Fibroblast of villous mesenchyme (primary cell): ENCODE measurements at regions not wholly inside any gene's neighbourhood (a gene's known extent, or its start where the extent isn't known, plus 50 kb on each side); places are given as distances from the start of the nearest gene placed in this dataset.

Source experiments
- DNase-seq: peaks from one replicate; pipeline ENCODE4 v3.0.0-alpha.2; 2010; ENCODE audit warnings: low read depth
- H3K4me3 ChIP-seq: 2 replicates; pipeline ENCODE4 v1.5.1; 2011; ENCODE audit warnings: low read depth, mild to moderate bottlenecking, low read length
- TF ChIP-seq, protein P1 (sequence below): IDR thresholded peaks from 2 replicates; pipeline ENCODE4 v1.5.1; 2012; ENCODE audit warnings: low read depth, mild to moderate bottlenecking, low read length; ENCODE audit not compliant: insufficient read depth

DNA sequence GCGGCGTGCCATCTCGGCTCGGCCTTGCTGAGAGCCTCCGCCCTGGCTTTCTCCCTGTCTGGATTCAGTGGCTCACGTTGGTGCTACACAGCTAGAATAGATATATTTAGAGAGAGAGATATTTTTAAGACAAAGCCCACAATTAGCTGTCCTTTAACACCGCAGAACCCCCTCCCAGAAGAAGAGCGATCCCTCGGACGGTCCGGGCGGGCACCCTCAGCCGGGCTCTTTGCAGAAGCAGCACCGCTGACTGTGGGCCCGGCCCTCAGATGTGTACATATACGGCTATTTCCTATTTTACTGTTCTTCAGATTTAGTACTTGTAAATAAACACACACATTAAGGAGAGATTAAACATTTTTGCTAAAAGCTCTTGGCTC is 54.1 kb downstream of the PLXNA1 start:
- TF ChIP-seq, protein P1, sequence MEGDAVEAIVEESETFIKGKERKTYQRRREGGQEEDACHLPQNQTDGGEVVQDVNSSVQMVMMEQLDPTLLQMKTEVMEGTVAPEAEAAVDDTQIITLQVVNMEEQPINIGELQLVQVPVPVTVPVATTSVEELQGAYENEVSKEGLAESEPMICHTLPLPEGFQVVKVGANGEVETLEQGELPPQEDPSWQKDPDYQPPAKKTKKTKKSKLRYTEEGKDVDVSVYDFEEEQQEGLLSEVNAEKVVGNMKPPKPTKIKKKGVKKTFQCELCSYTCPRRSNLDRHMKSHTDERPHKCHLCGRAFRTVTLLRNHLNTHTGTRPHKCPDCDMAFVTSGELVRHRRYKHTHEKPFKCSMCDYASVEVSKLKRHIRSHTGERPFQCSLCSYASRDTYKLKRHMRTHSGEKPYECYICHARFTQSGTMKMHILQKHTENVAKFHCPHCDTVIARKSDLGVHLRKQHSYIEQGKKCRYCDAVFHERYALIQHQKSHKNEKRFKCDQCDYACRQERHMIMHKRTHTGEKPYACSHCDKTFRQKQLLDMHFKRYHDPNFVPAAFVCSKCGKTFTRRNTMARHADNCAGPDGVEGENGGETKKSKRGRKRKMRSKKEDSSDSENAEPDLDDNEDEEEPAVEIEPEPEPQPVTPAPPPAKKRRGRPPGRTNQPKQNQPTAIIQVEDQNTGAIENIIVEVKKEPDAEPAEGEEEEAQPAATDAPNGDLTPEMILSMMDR: no peak
- H3K4me3 ChIP-seq: no peak overlapping the region
- no peak for DNase-seq

DNA sequence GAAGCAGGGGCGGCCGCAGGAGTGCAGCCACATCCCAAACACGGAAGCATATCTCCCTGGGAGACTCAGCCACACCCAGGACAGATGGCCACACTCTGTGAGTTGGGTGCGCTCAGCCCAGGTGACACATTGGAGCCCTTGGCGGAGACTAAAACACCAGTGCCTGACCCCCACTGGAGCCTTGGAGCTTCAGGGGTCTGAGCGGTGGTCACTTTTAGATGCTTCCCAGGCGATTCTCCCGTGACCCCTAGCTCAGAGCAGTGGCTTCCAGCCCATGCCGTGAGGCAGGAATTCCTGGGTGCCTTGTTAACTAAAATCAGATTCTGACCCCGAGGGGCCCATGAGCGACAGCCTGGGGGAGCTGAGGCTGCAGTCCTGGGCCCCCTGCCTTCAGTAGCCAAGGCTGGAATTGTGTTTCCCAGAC is 54.5 kb downstream of the PLXNA1 start:
- TF ChIP-seq, protein P1: no peak
- H3K4me3 ChIP-seq: no peak overlapping the region
- DNase-seq: no peak

DNA sequence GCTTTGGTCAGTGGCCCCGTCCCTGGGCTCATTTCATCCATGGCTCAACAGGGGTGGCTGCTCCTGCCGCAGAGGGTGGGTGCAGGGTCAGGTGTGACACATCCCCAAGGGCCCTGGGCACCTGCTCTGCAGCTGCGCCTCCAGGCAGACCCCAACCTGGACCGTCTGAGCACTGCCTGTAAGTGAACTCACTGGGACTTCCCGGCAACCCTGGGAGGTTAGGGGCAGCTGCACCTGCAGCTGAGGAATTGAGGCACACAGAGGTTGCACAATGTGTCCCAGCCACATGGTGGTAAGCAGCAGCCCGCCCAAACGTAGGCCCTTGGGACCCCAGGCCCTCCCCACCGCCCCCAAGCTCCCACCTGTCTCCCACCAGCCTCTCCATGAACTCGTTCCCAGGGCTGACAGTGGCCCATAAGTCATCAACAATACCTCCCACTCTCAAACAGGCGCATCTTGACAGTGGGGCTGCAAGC is 55.1 kb downstream of the PLXNA1 start:
- no peak for DNase-seq
- TF ChIP-seq, protein P1: no peak
- no peak overlapping the region for H3K4me3 ChIP-seq

DNA sequence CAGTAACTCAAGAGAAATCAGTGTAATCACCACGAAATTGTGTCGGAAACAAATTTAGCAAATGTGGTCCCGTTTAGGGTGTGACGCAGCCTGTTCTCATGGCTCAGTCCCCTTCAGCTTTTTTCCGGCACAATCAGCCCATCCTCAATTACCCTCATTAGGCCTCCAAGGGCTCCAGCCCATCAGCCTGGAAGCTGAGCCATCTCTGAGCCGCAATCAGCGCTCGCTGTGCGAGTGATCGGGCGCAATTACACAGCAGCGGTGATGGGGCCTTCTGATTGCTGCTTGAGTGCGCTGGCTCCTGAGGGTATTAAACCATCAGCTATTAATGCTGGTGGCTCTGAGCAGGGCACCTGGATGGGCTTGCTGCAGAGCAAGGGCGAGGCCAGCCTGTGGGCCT is 55.6 kb downstream of the PLXNA1 start:
- TF ChIP-seq, protein P1: no peak
- no peak overlapping the region for H3K4me3 ChIP-seq
- DNase-seq: no peak

DNA sequence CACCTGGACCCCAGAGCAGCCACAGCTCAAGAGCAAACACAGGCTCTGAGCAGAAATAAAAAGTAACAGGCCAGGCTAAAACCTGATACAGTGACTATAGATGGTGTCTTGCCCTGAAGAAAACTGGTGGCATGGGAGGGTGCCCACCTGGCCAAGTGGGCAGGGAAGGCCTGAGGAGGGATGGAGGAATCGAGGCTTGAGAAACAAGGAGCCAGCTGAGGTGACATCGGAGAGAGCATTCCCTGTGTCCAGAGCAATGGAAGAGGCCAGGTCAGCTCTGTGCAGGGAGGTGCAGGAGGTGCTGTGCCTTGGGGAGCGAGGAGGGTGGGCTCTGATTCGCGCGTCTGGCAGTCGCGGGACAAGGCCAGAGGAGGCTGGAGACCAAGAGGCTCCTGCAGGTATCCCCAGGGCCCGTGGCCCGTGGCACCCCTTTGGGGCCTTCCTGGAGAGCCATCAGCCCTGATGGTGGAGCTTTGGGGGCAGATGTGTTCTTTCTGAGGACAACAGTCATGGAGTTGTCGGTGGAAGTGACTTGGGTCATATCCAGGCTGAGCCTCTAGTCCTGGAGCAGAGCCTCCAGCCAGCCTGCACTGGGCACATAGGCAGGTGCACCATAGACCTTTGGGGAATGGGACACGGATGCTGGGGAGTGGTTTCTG is 56.1 kb downstream of the PLXNA1 start:
- no peak for DNase-seq

DNA sequence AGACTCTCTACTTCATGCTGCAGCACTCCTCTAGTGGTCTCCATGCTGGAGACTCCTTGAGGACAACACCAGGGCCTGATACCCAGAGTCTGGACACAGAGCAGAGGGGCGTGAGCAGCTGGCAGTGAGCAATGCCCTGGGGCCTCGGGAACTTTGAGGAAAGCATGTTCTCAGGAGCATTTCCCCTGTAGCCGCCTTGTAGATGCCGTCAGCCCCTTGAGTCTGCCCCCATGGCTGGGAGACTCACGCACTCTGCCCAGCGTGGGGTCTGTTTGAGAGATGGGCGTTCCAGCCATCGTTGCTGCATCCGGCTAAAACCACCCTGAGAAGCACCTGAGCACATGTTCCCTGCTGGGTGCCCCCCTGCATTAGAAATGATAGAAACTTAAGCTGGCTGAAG is 56.8 kb downstream of the PLXNA1 start:
- DNase-seq: no peak
- H3K4me3 ChIP-seq: no peak overlapping the region
- TF ChIP-seq, protein P1: no peak

More for the DNA sequence above, 56.1 kb downstream of the PLXNA1 start:
- H3K4me3 ChIP-seq: no peak overlapping the region
- TF ChIP-seq, protein P1: no peak

DNA sequence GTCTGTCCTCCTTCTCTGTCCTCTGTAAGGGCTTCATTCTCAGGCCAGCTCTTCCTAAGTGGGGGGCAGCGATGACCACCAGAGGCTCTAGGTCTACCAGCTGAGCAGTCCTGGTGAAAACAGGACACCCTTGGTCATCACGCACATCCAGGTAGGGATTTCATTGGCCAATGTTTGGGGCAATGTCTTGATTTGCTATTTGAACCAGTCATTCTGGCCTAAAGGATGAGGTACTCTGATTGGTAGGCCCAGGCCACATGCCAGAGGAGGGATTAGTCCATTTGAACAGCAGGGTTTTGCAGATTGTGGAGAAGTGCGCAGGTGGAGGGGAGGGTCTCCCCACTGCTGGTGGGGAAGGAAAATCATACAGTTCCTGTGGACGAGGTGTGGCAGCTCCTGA is 57.3 kb downstream of the PLXNA1 start:
- H3K4me3 ChIP-seq: no peak overlapping the region
- no peak for DNase-seq
- TF ChIP-seq, protein P1: no peak
